ENCODE measurements at regions not wholly inside any gene's neighbourhood (a gene's known extent, or its start where the extent isn't known, plus 50 kb on each side); places are given as distances from the start of the nearest gene placed in this dataset.

- TF ChIP-seq CTCF (IDR thresholded peaks at IDR 0.05) (no peak), POLR2A (IDR thresholded peaks at IDR 0.05) (no peak)
Measured at GRCh38 chr13:64480672-64481071, 2749.5 kb downstream of the PCDH9 start.
